Progenitor cell of endocrine pancreas (in vitro differentiated cells): ENCODE measurements at regions not wholly inside any gene's neighbourhood (a gene's known extent, or its start where the extent isn't known, plus 50 kb on each side); places are given as distances from the start of the nearest gene placed in this dataset.

Experiments used
- DNase-seq: peaks from one replicate; pipeline ENCODE4 v3.0.0; 2021; ENCODE audit warnings: low spot score; ENCODE audit not compliant: unreplicated experiment
- H3K27ac Mint-ChIP-seq: 2 replicates; pipeline ENCODE4 v1.8.0; 2021; ENCODE audit warnings: mild to moderate bottlenecking, moderate library complexity, mixed read lengths
- H3K27me3 Mint-ChIP-seq: 2 replicates; pipeline ENCODE4 v1.8.0; 2021; ENCODE audit warnings: mixed read lengths
- H3K36me3 Mint-ChIP-seq: 2 replicates; pipeline ENCODE4 v1.8.0; 2022; ENCODE audit warnings: mixed read lengths; ENCODE audit not compliant: insufficient read depth
- H3K4me1 Mint-ChIP-seq: 2 replicates; pipeline ENCODE4 v1.8.0; 2021; ENCODE audit warnings: low read depth, mixed read lengths
- H3K4me3 Mint-ChIP-seq: 2 replicates; pipeline ENCODE4 v1.8.0; 2021; ENCODE audit warnings: low read depth, mild to moderate bottlenecking, moderate library complexity, mixed read lengths
- H3K9me3 Mint-ChIP-seq: 2 replicates; pipeline ENCODE4 v1.8.0; 2021; ENCODE audit warnings: low read depth, mixed read lengths
- TF ChIP-seq, protein P1 (sequence below): fragments of 200-600 bp; sonication (generic); IDR thresholded peaks from one replicate; pipeline ENCODE4 v1.5.0; 2021; ENCODE audit warnings: antibody characterized with exemption, mild to moderate bottlenecking; ENCODE audit not compliant: unreplicated experiment

DNA sequence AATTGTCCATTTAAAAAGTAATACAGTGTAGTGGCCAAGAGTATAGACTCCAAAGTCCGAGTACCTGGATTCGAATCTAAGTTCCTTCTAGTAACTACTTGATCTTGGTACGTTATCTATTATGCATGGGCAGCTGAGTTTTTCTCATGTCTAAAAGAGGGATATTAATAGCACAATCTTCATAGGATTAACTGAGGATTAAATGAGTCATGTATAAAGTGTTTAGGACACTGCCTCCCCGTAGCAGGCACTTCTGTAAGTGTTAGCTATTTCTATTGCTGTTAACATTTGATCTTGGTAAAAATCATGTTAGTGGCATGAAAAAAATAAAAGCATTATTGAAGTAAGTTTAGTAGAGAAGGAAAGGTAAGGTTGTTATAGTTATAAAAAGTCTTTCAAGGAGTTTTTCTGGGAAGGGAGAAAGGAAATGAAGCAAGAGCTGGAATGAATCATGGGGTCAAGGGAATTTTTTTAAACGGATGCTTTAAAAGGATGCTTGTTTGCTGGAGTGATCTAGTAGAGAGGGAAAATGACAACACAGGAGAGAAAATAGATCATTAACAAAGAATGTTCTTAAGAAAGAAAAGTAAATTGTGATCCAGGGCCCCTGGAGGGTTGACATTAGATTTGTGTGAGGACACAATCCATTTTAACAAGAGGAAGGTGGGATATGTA lies 502.2 kb upstream of the USP15 start:
- Mint-ChIP-seq H3K36me3 (no peaks in the 10 kb centered on the region), H3K4me1 (no peaks in the 10 kb centered on the region), H3K27me3 (no peaks in the 10 kb centered on the region), H3K27ac (no peak overlapping the region), H3K9me3 (no peaks in the 10 kb centered on the region), H3K4me3 (no peak overlapping the region)
- TF ChIP-seq, protein P1, sequence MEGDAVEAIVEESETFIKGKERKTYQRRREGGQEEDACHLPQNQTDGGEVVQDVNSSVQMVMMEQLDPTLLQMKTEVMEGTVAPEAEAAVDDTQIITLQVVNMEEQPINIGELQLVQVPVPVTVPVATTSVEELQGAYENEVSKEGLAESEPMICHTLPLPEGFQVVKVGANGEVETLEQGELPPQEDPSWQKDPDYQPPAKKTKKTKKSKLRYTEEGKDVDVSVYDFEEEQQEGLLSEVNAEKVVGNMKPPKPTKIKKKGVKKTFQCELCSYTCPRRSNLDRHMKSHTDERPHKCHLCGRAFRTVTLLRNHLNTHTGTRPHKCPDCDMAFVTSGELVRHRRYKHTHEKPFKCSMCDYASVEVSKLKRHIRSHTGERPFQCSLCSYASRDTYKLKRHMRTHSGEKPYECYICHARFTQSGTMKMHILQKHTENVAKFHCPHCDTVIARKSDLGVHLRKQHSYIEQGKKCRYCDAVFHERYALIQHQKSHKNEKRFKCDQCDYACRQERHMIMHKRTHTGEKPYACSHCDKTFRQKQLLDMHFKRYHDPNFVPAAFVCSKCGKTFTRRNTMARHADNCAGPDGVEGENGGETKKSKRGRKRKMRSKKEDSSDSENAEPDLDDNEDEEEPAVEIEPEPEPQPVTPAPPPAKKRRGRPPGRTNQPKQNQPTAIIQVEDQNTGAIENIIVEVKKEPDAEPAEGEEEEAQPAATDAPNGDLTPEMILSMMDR, result no peak
- no peak for DNase-seq

DNA sequence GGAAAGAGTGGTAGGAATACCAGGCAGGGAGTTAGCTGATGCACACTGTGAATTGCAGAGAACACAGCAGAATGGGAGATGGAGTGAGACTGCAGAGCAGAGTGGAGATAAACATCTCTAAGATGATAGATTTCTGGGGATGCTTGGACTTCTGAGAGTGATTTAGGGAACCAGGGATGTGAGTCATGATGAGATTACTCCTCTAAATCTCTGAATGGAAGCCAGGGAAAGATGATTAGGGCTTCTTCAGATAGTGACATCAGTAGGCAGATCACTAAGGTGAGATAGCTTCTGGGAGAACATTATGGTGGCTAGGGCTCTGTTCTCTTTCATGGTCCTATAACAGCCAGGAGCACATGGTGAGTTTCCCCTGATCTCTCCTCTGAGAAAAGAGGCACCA lies 501.5 kb upstream of the USP15 start:
- no peaks in the 10 kb centered on the region for H3K36me3 Mint-ChIP-seq
- no peaks in the 10 kb centered on the region for H3K9me3 Mint-ChIP-seq
- H3K4me1 Mint-ChIP-seq, result no peaks in the 10 kb centered on the region
- DNase-seq, result no peak
- H3K4me3 Mint-ChIP-seq, result no peak overlapping the region
- no peaks in the 10 kb centered on the region for H3K27me3 Mint-ChIP-seq
- TF ChIP-seq, protein P1, result no peak
- H3K27ac Mint-ChIP-seq, result no peak overlapping the region

DNA sequence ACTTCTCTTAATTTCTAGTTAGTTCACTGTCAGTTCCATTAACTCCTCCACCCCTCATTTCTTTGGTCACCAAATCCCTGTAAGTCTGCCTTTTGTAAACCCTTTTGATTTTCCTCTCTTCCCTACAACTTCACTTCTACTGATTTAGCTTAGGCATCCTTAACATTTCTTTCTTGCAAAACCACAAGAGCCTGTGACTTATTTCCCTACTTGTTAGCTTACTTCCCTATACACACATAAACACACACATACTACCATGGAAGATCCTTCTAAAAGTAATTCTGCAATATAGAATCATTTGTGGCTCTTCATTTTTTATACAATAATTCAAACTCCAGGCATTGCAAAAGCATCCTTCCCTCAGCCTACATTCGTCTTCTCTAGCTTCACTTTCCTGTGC lies 494.3 kb upstream of the USP15 start:
- H3K27ac Mint-ChIP-seq, result no peak overlapping the region
- no peaks in the 10 kb centered on the region for H3K4me1 Mint-ChIP-seq
- H3K27me3 Mint-ChIP-seq, result no peaks in the 10 kb centered on the region
- peaks cover 14% of the 10 kb centered on the region for H3K9me3 Mint-ChIP-seq
- no peaks in the 10 kb centered on the region for H3K36me3 Mint-ChIP-seq
- TF ChIP-seq, protein P1, result no peak
- H3K4me3 Mint-ChIP-seq, result no peak overlapping the region
- no peak for DNase-seq

GRCh38 chr12:61780435-61780834 lies 479.8 kb upstream of the USP15 start:
- H3K36me3 Mint-ChIP-seq, result no peaks in the 10 kb centered on the region
- no peaks in the 10 kb centered on the region for H3K27me3 Mint-ChIP-seq
- H3K4me1 Mint-ChIP-seq, result peaks cover 15% of the 10 kb centered on the region
- TF ChIP-seq, protein P1, result no peak
- H3K27ac Mint-ChIP-seq, result peak overlapping the region; percentile 49
- no peak overlapping the region for H3K4me3 Mint-ChIP-seq
- no peak for DNase-seq
- no peaks in the 10 kb centered on the region for H3K9me3 Mint-ChIP-seq

- H3K4me3 Mint-ChIP-seq, result no peak overlapping the region
- H3K27me3 Mint-ChIP-seq, result no peaks in the 10 kb centered on the region
- H3K27ac Mint-ChIP-seq, result peak overlapping the region; percentile 49
- H3K36me3 Mint-ChIP-seq, result no peaks in the 10 kb centered on the region
- H3K4me1 Mint-ChIP-seq, result peaks cover 15% of the 10 kb centered on the region
- DNase-seq, result no peak
- no peaks in the 10 kb centered on the region for H3K9me3 Mint-ChIP-seq
- TF ChIP-seq, protein P1, result no peak
Observed at GRCh38 chr12:61781021-61781581, 479.1 kb upstream of the USP15 start.
